ENCODE measurements at regions not wholly inside any gene's neighbourhood (a gene's known extent, or its start where the extent isn't known, plus 50 kb on each side); places are given as distances from the start of the nearest gene placed in this dataset.

DNA sequence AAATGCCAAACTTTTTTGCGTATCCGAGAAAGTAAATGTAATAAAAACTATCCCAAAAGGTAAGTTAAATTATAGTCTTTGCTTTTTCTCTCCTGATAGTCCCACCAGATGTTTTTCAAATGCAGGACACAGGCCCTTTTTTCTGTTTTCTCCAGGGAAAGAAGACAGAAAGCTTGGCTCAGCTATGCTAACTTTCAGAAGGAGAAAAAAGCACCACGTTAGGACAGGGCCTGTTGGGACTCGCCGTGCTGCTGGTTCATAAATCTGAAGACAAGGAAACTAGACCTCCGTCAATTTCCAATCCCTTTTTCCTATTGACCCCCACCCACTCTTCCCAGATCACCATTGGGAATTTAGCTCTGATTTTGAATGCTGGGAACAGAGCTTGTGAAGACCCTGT, 220.9 kb upstream of the SFRP2 start (continued):
- TF ChIP-seq, protein P1, sequence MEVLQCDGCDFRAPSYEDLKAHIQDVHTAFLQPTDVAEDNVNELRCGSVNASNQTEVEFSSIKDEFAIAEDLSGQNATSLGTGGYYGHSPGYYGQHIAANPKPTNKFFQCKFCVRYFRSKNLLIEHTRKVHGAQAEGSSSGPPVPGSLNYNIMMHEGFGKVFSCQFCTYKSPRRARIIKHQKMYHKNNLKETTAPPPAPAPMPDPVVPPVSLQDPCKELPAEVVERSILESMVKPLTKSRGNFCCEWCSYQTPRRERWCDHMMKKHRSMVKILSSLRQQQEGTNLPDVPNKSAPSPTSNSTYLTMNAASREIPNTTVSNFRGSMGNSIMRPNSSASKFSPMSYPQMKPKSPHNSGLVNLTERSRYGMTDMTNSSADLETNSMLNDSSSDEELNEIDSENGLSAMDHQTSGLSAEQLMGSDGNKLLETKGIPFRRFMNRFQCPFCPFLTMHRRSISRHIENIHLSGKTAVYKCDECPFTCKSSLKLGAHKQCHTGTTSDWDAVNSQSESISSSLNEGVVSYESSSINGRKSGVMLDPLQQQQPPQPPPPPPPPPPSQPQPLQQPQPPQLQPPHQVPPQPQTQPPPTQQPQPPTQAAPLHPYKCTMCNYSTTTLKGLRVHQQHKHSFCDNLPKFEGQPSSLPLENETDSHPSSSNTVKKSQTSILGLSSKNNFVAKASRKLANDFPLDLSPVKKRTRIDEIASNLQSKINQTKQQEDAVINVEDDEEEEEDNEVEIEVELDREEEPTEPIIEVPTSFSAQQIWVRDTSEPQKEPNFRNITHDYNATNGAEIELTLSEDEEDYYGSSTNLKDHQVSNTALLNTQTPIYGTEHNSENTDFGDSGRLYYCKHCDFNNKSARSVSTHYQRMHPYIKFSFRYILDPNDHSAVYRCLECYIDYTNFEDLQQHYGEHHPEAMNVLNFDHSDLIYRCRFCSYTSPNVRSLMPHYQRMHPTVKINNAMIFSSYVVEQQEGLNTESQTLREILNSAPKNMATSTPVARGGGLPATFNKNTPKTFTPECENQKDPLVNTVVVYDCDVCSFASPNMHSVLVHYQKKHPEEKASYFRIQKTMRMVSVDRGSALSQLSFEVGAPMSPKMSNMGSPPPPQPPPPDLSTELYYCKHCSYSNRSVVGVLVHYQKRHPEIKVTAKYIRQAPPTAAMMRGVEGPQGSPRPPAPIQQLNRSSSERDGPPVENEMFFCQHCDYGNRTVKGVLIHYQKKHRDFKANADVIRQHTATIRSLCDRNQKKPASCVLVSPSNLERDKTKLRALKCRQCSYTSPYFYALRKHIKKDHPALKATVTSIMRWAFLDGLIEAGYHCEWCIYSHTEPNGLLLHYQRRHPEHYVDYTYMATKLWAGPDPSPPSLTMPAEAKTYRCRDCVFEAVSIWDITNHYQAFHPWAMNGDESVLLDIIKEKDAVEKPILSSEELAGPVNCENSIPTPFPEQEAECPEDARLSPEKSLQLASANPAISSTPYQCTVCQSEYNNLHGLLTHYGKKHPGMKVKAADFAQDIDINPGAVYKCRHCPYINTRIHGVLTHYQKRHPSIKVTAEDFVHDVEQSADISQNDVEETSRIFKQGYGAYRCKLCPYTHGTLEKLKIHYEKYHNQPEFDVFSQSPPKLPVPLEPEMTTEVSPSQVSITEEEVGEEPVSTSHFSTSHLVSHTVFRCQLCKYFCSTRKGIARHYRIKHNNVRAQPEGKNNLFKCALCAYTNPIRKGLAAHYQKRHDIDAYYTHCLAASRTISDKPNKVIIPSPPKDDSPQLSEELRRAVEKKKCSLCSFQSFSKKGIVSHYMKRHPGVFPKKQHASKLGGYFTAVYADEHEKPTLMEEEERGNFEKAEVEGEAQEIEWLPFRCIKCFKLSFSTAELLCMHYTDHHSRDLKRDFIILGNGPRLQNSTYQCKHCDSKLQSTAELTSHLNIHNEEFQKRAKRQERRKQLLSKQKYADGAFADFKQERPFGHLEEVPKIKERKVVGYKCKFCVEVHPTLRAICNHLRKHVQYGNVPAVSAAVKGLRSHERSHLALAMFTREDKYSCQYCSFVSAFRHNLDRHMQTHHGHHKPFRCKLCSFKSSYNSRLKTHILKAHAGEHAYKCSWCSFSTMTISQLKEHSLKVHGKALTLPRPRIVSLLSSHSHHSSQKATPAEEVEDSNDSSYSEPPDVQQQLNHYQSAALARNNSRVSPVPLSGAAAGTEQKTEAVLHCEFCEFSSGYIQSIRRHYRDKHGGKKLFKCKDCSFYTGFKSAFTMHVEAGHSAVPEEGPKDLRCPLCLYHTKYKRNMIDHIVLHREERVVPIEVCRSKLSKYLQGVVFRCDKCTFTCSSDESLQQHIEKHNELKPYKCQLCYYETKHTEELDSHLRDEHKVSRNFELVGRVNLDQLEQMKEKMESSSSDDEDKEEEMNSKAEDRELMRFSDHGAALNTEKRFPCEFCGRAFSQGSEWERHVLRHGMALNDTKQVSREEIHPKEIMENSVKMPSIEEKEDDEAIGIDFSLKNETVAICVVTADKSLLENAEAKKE (CRISPR knock-in tag; IDR thresholded peaks at IDR 0.05), result no peak

DNA sequence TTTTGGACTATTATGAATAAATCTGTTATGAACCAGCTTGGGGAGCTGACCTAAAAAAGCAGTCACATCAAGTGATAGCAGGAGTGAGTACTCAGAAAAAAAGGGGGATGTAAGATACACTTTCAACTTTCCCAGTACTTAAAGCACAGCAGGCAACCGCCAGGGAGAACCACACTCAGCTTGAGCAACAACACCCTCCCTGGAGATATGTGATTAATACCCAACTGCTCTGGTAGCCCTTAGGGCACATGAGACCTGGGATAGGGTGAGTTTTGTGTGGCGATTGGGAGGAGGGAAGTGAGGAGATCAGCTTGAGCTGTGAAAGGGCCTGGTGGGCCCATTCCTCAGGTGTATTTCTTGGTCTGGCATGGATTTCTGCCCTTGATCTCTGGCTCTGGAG, 220.3 kb upstream of the SFRP2 start:
- no peak overlapping the region for H2AFZ ChIP-seq
- H3K4me3 Mint-ChIP-seq, result no peak overlapping the region
- no peaks in the 10 kb centered on the region for H3K36me3 ChIP-seq (ENCODE audit: insufficient read depth)
- peaks cover 3% of the 10 kb centered on the region; the same call in 1 of the 3 replicates for H3K4me1 Mint-ChIP-seq
- no peaks in the 10 kb centered on the region for H3K79me2 ChIP-seq (replicated peaks; ENCODE audit: insufficient read depth)
- no peak overlapping the region for H3K27ac Mint-ChIP-seq
- no peaks in the 10 kb centered on the region; the same call in 2 of the 3 replicates for H3K9me3 Mint-ChIP-seq
- no peaks in the 10 kb centered on the region for H4K20me1 ChIP-seq (replicated peaks; ENCODE audit: insufficient read depth)
- no peak overlapping the region for H3K27ac ChIP-seq (ENCODE audit: low read depth)
- H3K4me2 ChIP-seq, result no peak overlapping the region
- no peak overlapping the region for H3K4me3 ChIP-seq
- H3K27me3 ChIP-seq (ENCODE audit: insufficient read depth), result no peaks in the 10 kb centered on the region
- H3K9me2 ChIP-seq (ENCODE audit: insufficient read depth), result 0 out of 2 replicates have a peak, but pooled peaks cover 22% of the 10 kb centered on the region
- ATAC-seq (peak; percentile 45; the same call in 2 of the 3 replicates), DNase-seq (ENCODE audit: low spot score) (no peak)
- no peaks in the 10 kb centered on the region for H3K4me1 ChIP-seq (ENCODE audit: insufficient read depth)
- H3K36me3 Mint-ChIP-seq (ENCODE audit: low read depth), result no peaks in the 10 kb centered on the region
- peaks cover 6% of the 10 kb centered on the region for H3K27me3 Mint-ChIP-seq (ENCODE audit: insufficient read depth, low read depth, poor library complexity)
- H3F3A ChIP-seq (replicated peaks; ENCODE audit: low read depth), result no peaks in the 10 kb centered on the region
- TF ChIP-seq ZNF331 (CRISPR knock-in tag; IDR thresholded peaks at IDR 0.05; ENCODE audit: low read depth) (no peak), POLR2AphosphoS5 (IDR thresholded peaks at IDR 0.05; ENCODE audit: low read depth) (no peak), JUNB (IDR thresholded peaks at IDR 0.05; ENCODE audit: unreplicated experiment) (no peak), STAT1 (IDR thresholded peaks at IDR 0.05; ENCODE audit: unreplicated experiment) (no peak)
- TF ChIP-seq, protein P2, sequence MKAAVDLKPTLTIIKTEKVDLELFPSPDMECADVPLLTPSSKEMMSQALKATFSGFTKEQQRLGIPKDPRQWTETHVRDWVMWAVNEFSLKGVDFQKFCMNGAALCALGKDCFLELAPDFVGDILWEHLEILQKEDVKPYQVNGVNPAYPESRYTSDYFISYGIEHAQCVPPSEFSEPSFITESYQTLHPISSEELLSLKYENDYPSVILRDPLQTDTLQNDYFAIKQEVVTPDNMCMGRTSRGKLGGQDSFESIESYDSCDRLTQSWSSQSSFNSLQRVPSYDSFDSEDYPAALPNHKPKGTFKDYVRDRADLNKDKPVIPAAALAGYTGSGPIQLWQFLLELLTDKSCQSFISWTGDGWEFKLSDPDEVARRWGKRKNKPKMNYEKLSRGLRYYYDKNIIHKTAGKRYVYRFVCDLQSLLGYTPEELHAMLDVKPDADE (IDR thresholded peaks at IDR 0.05), result no peak
- TF ChIP-seq, protein P3, sequence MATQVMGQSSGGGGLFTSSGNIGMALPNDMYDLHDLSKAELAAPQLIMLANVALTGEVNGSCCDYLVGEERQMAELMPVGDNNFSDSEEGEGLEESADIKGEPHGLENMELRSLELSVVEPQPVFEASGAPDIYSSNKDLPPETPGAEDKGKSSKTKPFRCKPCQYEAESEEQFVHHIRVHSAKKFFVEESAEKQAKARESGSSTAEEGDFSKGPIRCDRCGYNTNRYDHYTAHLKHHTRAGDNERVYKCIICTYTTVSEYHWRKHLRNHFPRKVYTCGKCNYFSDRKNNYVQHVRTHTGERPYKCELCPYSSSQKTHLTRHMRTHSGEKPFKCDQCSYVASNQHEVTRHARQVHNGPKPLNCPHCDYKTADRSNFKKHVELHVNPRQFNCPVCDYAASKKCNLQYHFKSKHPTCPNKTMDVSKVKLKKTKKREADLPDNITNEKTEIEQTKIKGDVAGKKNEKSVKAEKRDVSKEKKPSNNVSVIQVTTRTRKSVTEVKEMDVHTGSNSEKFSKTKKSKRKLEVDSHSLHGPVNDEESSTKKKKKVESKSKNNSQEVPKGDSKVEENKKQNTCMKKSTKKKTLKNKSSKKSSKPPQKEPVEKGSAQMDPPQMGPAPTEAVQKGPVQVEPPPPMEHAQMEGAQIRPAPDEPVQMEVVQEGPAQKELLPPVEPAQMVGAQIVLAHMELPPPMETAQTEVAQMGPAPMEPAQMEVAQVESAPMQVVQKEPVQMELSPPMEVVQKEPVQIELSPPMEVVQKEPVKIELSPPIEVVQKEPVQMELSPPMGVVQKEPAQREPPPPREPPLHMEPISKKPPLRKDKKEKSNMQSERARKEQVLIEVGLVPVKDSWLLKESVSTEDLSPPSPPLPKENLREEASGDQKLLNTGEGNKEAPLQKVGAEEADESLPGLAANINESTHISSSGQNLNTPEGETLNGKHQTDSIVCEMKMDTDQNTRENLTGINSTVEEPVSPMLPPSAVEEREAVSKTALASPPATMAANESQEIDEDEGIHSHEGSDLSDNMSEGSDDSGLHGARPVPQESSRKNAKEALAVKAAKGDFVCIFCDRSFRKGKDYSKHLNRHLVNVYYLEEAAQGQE (IDR thresholded peaks at IDR 0.05; ENCODE audit: unreplicated experiment), result no peak
- TF ChIP-seq, protein P4, sequence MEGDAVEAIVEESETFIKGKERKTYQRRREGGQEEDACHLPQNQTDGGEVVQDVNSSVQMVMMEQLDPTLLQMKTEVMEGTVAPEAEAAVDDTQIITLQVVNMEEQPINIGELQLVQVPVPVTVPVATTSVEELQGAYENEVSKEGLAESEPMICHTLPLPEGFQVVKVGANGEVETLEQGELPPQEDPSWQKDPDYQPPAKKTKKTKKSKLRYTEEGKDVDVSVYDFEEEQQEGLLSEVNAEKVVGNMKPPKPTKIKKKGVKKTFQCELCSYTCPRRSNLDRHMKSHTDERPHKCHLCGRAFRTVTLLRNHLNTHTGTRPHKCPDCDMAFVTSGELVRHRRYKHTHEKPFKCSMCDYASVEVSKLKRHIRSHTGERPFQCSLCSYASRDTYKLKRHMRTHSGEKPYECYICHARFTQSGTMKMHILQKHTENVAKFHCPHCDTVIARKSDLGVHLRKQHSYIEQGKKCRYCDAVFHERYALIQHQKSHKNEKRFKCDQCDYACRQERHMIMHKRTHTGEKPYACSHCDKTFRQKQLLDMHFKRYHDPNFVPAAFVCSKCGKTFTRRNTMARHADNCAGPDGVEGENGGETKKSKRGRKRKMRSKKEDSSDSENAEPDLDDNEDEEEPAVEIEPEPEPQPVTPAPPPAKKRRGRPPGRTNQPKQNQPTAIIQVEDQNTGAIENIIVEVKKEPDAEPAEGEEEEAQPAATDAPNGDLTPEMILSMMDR (conservative IDR thresholded peaks at IDR 0.05; ENCODE audit: low read depth in 2 of 2), result no peak
